ENCODE measurements at regions not wholly inside any gene's neighbourhood (a gene's known extent, or its start where the extent isn't known, plus 50 kb on each side); places are given as distances from the start of the nearest gene placed in this dataset.

- no peak overlapping the region for H2BK15ac ChIP-seq (ENCODE audit: low read length)
- no peak overlapping the region for H3K9ac ChIP-seq (replicated peaks in 1 of 4; ENCODE audit: extremely low read depth in 1 of 4, low read depth in 3 of 4, low read length in 3 of 4)
- CTCF ChIA-PET (ENCODE audit: partially characterized antibody), result interaction anchor here (0.6 to 2.0 kb wide), 3 partner anchors 15 to 848 kb away, joined by 3 to 5 read pairs (median 4); no protein-coding TSS in a partner anchor
- H3K79me2 ChIP-seq (ENCODE audit: control insufficient read depth in 1 of 2, insufficient read depth in 2 of 2, low read length in 2 of 2), result no peaks in the 10 kb centered on the region
- H4K91ac ChIP-seq (replicated peaks; ENCODE audit: insufficient read length, low read length), result no peak overlapping the region
- H4K20me1 ChIP-seq (replicated peaks in 1 of 2; ENCODE audit: control insufficient read depth in 1 of 2, insufficient read depth in 2 of 2, low read length in 2 of 2), result no peaks in the 10 kb centered on the region
- no peaks in the 10 kb centered on the region for H3K4me1 ChIP-seq (replicated peaks in 1 of 4; ENCODE audit: control insufficient read depth in 3 of 4, insufficient read depth in 4 of 4, low read length in 3 of 4)
- H3K9me3 ChIP-seq (ENCODE audit: insufficient read depth in 2 of 2, low read depth in 1 of 2, low read length in 1 of 2), result no peaks in the 10 kb centered on the region
- FAIRE-seq, result no peak
- no peak overlapping the region for H2BK12ac ChIP-seq (ENCODE audit: low read depth, low read length)
- POLR2A ChIA-PET (ENCODE audit: partially characterized antibody), result interaction anchor here (1.8 kb wide), 1 partner anchor 13 kb away, joined by 4 read pairs; no protein-coding TSS in a partner anchor
- H2AK5ac ChIP-seq (ENCODE audit: low read depth, low read length), result no peak overlapping the region
- H3K4me2 ChIP-seq (ENCODE audit: insufficient read depth in 1 of 2, low read depth in 2 of 2, low read length in 2 of 2), result no peak overlapping the region
- H2BK20ac ChIP-seq (ENCODE audit: low read length), result no peak overlapping the region
- H3K14ac ChIP-seq (ENCODE audit: insufficient read length), result no peak overlapping the region
- no peak overlapping the region for H2BK120ac ChIP-seq (replicated peaks; ENCODE audit: low read depth, low read length)
- no peaks in the 10 kb centered on the region; the same call in 1 of the 2 replicates for H3K23me2 ChIP-seq (ENCODE audit: low read depth, low read length)
- no peak overlapping the region for H4K8ac ChIP-seq (ENCODE audit: extremely low read depth, insufficient read depth, low read length)
- WGBS, 2 experiments (ENCODE audit: extremely low coverage in 1 of 2, insufficient coverage in 1 of 2, insufficient read length in 1 of 2, insufficient replicate concordance in 2 of 2, low coverage in 1 of 2, low lambda C conversion rate in 2 of 2, missing lambda C conversion rate in 1 of 2), result 82% methylated on average over 4 of the region's 4 CpGs; no CpG with 5 or more reads in 1 of the 2 experiments
- H2BK5ac ChIP-seq (ENCODE audit: low read depth, low read length), result no peak overlapping the region
- H3K27me3 ChIP-seq (replicated peaks in 1 of 4; ENCODE audit: control insufficient read depth in 3 of 4, extremely low read depth in 1 of 4, insufficient read depth in 3 of 4, low read length in 3 of 4), result no peaks in the 10 kb centered on the region; a peak in 2 of 7 replicates
- no peak overlapping the region for H3K56ac ChIP-seq (replicated peaks; ENCODE audit: insufficient read length, low read depth, low read length)
- no peak for DNase-seq (ENCODE audit: low read depth in 1 of 2, low spot score in 2 of 2)
- no peak overlapping the region for H3K27ac ChIP-seq (ENCODE audit: low read depth, low read length)
- no peaks in the 10 kb centered on the region for H3K36me3 ChIP-seq (ENCODE audit: control insufficient read depth in 2 of 4, insufficient read depth in 4 of 4, low read length in 3 of 4)
- no peak overlapping the region for H3K4me3 ChIP-seq (ENCODE audit: extremely low read depth in 1 of 4, insufficient read depth in 2 of 4, low read depth in 3 of 4, low read length in 4 of 4)
- H3K4ac ChIP-seq (replicated peaks; ENCODE audit: insufficient read length, low read depth, low read length), result no peak overlapping the region
- H3K23ac ChIP-seq (ENCODE audit: insufficient read length), result no peak overlapping the region
- H2AFZ ChIP-seq (ENCODE audit: low read length), result no peak overlapping the region
- no peaks in the 10 kb centered on the region for H3K79me1 ChIP-seq (ENCODE audit: low read depth, low read length)
- H3K18ac ChIP-seq (ENCODE audit: extremely low read depth, low read length), result no peak overlapping the region
- H4K5ac ChIP-seq (ENCODE audit: insufficient read length, low read depth, low read length), result no peak overlapping the region
- TF ChIP-seq CBX8 (IDR thresholded peaks at IDR 0.05; ENCODE audit: borderline replicate concordance, low read depth, low read length) (no peak), E2F6 (IDR thresholded peaks at IDR 0.05) (no peak), EZH2 (IDR thresholded peaks at IDR 0.05; ENCODE audit: low read depth, low read length, severe bottlenecking) (no peak), TBP (IDR thresholded peaks at IDR 0.05; ENCODE audit: low read depth, low read length) (no peak), JUND (IDR thresholded peaks at IDR 0.05; ENCODE audit: low read length) (no peak), JUN (IDR thresholded peaks at IDR 0.05; ENCODE audit: low read depth, low read length) (no peak), CEBPB (IDR thresholded peaks at IDR 0.05; ENCODE audit: low read depth, low read length) (no peak), POU5F1 (IDR thresholded peaks at IDR 0.05; ENCODE audit: low read depth, low read length) (no peak), SUZ12 (IDR thresholded peaks at IDR 0.05; ENCODE audit: low read length) (no peak), EGR1 (IDR thresholded peaks at IDR 0.05; ENCODE audit: borderline replicate concordance, low read depth, low read length) (no peak), KDM5A (IDR thresholded peaks at IDR 0.05; ENCODE audit: low read length) (no peak), BRCA1 (IDR thresholded peaks at IDR 0.05; ENCODE audit: low read depth, low read length) (no peak), SIRT6 (IDR thresholded peaks at IDR 0.05; ENCODE audit: low read length) (no peak)
Observed at GRCh38 chr14:54306806-54307205, 90.0 kb upstream of the CDKN3 start.
